Endothelial cell of umbilical vein (primary cell): ENCODE measurements at regions not wholly inside any gene's neighbourhood (a gene's known extent, or its start where the extent isn't known, plus 50 kb on each side); places are given as distances from the start of the nearest gene placed in this dataset.

ENCODE experiments used
- BruUV-seq: library from RNA; stranded (reverse); fragments of 400-500 nt; replicated peaks from 2 replicates; lab custom pipeline; 2021; lab: Mats Ljungman, UMichigan
- CTCF ChIA-PET: fragments of 300-600, 350-600 bp; sonication (Branson Sonifier 250); formaldehyde crosslinking; loops from one replicate; lab custom pipeline; 2021; ENCODE audit warnings: antibody characterized with exemption, inconsistent platforms; lab: Charles Lee
- POLR2A ChIA-PET: fragments of 300-600, 350-600 bp; sonication (Branson Sonifier 250); formaldehyde crosslinking; loops from one replicate; lab custom pipeline; 2021; ENCODE audit warnings: antibody characterized with exemption, inconsistent platforms; lab: Charles Lee
- DNase-seq: peaks from one replicate; pipeline ENCODE4 v3.0.0-alpha.2; 2011; ENCODE audit warnings: low read depth, low spot score
- FAIRE-seq: peaks from 2 replicates; lab custom pipeline; 2011; peaks lifted over from hg19 to GRCh38; lab: Jason Lieb, UNC
- H2AFZ ChIP-seq: 2 replicates; pipeline ENCODE4 v1.6.0; 2012; ENCODE audit warnings: low read depth, low read length, control low read depth, inconsistent platforms
- H3K27ac ChIP-seq: 2 replicates; pipeline ENCODE4 v1.5.1; 2011; ENCODE audit warnings: low read depth, mild to moderate bottlenecking, control low read depth, low read length, moderate library complexity; ENCODE audit not compliant: insufficient read depth
- H3K27me3 ChIP-seq, 2 experiments: 2 replicates each; pipeline versions ENCODE4 v1.6.0 to v1.6.1; 2011; ENCODE audit warnings: low read length in 2 of 2, mixed read lengths in 1 of 2; ENCODE audit not compliant: control insufficient read depth in 2 of 2, insufficient read depth in 2 of 2
- H3K36me3 ChIP-seq, 2 experiments: 2 replicates in 1 of 2; 3 replicates in 1 of 2; pipeline ENCODE4 v1.5.1; 2011; ENCODE audit warnings: low read length in 2 of 2, mild to moderate bottlenecking in 1 of 2, moderate library complexity in 1 of 2; ENCODE audit not compliant: control insufficient read depth in 2 of 2, insufficient read depth in 2 of 2; ENCODE audit errors: extremely low read depth in 1 of 2
- H3K4me1 ChIP-seq: 3 replicates; pipeline ENCODE4 v1.5.1; 2011; ENCODE audit warnings: mild to moderate bottlenecking, low read length; ENCODE audit not compliant: control insufficient read depth, insufficient read depth; ENCODE audit errors: extremely low read depth
- H3K4me2 ChIP-seq: 2 replicates; pipeline ENCODE4 v1.6.1; 2011; ENCODE audit warnings: low read length, control low read depth, mixed read lengths; ENCODE audit not compliant: insufficient read depth
- H3K4me3 ChIP-seq, 3 experiments: fragments of 200-600 bp in 1 of 3; sonication (generic), shearing (Covaris generic) in 1 of 3; replicated peaks in 1 of 3; 2 replicates each; pipeline ENCODE4 v1.5.1; 2011 to 2016; ENCODE audit warnings: control low read depth in 3 of 3, low read length in 3 of 3, mild to moderate bottlenecking in 2 of 3, inconsistent platforms in 1 of 3, low read depth in 1 of 3, moderate library complexity in 1 of 3; ENCODE audit not compliant: insufficient read depth in 1 of 3
- H3K79me2 ChIP-seq: 2 replicates; pipeline ENCODE4 v1.6.0; 2012; ENCODE audit warnings: low read length, inconsistent platforms; ENCODE audit not compliant: control insufficient read depth, insufficient read depth
- H3K9ac ChIP-seq: replicated peaks from 2 replicates; pipeline ENCODE3; 2011; ENCODE audit warnings: low read length, control low read depth; ENCODE audit not compliant: insufficient read depth; ENCODE audit errors: extremely low read depth
- H3K9me1 ChIP-seq: replicated peaks from 3 replicates; pipeline ENCODE4 v1.6.0; 2011; ENCODE audit warnings: mild to moderate bottlenecking, low read length; ENCODE audit not compliant: control insufficient read depth, insufficient read depth; ENCODE audit errors: extremely low read depth
- H3K9me3 ChIP-seq: replicated peaks from 2 replicates; pipeline ENCODE4 v1.5.1; 2012; ENCODE audit warnings: low read length, inconsistent platforms; ENCODE audit not compliant: control insufficient read depth, insufficient read depth
- H4K20me1 ChIP-seq: replicated peaks from 2 replicates; pipeline ENCODE3; 2011; ENCODE audit warnings: mild to moderate bottlenecking, low read length; ENCODE audit not compliant: control insufficient read depth, insufficient read depth; ENCODE audit errors: extremely low read depth
- CTCF ChIP-seq, 2 donors: IDR thresholded peaks; 1 replicate in 1 of 2; 2 replicates in 1 of 2; pipeline ENCODE4 v1.5.1; 2011; ENCODE audit warnings: low read length in 2 of 2, mild to moderate bottlenecking in 2 of 2, moderate library complexity in 2 of 2, control low read depth in 1 of 2, inconsistent platforms in 1 of 2, low read depth in 1 of 2; ENCODE audit not compliant: insufficient read depth in 1 of 2; ENCODE audit errors: extremely low read depth in 1 of 2
- EZH2 ChIP-seq: IDR thresholded peaks from 2 replicates; pipeline ENCODE4 v1.6.1; 2012; ENCODE audit warnings: borderline replicate concordance, low read depth, mild to moderate bottlenecking, moderate library complexity, low read length, inconsistent platforms; ENCODE audit not compliant: severe bottlenecking
- FOS ChIP-seq: IDR thresholded peaks from 2 replicates; pipeline ENCODE4 v1.6.1; 2011; ENCODE audit warnings: mild to moderate bottlenecking, low read length, moderate library complexity, borderline replicate concordance; ENCODE audit not compliant: insufficient read depth
- GATA2 ChIP-seq: IDR thresholded peaks from 2 replicates; pipeline ENCODE4 v1.7.0; 2011; ENCODE audit warnings: low read depth, mild to moderate bottlenecking, moderate library complexity, mixed read lengths, low read length; ENCODE audit not compliant: insufficient read length, insufficient read depth
- JUN ChIP-seq: IDR thresholded peaks from 2 replicates; pipeline ENCODE4 v1.6.1; 2011; ENCODE audit warnings: borderline replicate concordance, low read depth; ENCODE audit not compliant: insufficient read length, insufficient read depth
- MAX ChIP-seq: IDR thresholded peaks from 2 replicates; pipeline ENCODE4 v1.6.1; 2011; ENCODE audit not compliant: insufficient read depth, insufficient read length
- MYC ChIP-seq: IDR thresholded peaks from one replicate; pipeline ENCODE4 v1.6.1; 2011; ENCODE audit warnings: mild to moderate bottlenecking, low read depth, low read length
- POLR2A ChIP-seq: IDR thresholded peaks from 2 replicates; pipeline ENCODE4 v1.6.1; 2012; ENCODE audit warnings: low read depth, mild to moderate bottlenecking, control low read depth, low read length
- POLR2AphosphoS5 ChIP-seq: IDR thresholded peaks from 2 replicates; pipeline ENCODE4 v1.6.1; 2012; ENCODE audit warnings: low read depth, mild to moderate bottlenecking, control low read depth, low read length, moderate library complexity; ENCODE audit not compliant: insufficient read depth
- dilution Hi-C: fragments of 300-500 bp; cut with MboI; formaldehyde crosslinking; loops from one replicate; pipeline ENCODE4 v1.15.0; 2019; ENCODE audit warnings: low sequenced_read_pairs; ENCODE audit not compliant: extremely low pct_ligation_motif_present
- intact Hi-C: fragments of 100-400 bp; cut with micrococcal nuclease; formaldehyde crosslinking; loops from one replicate; pipeline ENCODE4 v1.10.0; 2022

GRCh38 chr2:144785253-144785652, 265.3 kb upstream of the ZEB2 start:
- FAIRE-seq: no peak
- intact Hi-C loops: no loop called here

More at GRCh38 chr2:144785253-144785652, 265.3 kb upstream of the ZEB2 start:
- no peak for DNase-seq
- H3K79me2 ChIP-seq: no peaks in the 10 kb centered on the region
- ChIA-PET POLR2A (no interaction called here), CTCF (no interaction called here)
- H2AFZ ChIP-seq: no peak overlapping the region
- H3K27ac ChIP-seq: no peak overlapping the region
- H3K36me3 ChIP-seq: no peaks in the 10 kb centered on the region
- TF ChIP-seq CTCF (IDR thresholded peaks at IDR 0.05; ENCODE audit: extremely low read depth in 1 of 2, insufficient read depth in 1 of 2, low read depth in 1 of 2, low read length in 2 of 2): no peak
- TF ChIP-seq POLR2A: no peak
- no peak for TF ChIP-seq FOS
- no peak for TF ChIP-seq EZH2
- no peak for TF ChIP-seq MYC
- no peak for TF ChIP-seq GATA2
- TF ChIP-seq MAX: no peak
- TF ChIP-seq POLR2AphosphoS5: no peak
- no peak for TF ChIP-seq JUN
- H3K4me3 ChIP-seq: no peak overlapping the region
- no peaks in the 10 kb centered on the region for H3K9me1 ChIP-seq
- BruUV-seq: no TSS peak
- H3K27me3 ChIP-seq: no peaks in the 10 kb centered on the region
- no peak overlapping the region for H3K4me2 ChIP-seq
- H4K20me1 ChIP-seq: no peaks in the 10 kb centered on the region
- no peaks in the 10 kb centered on the region for H3K9me3 ChIP-seq
- H3K9ac ChIP-seq: no peak overlapping the region
- no peaks in the 10 kb centered on the region for H3K4me1 ChIP-seq
- dilution Hi-C loops: no loop called here
